ENCODE measurements at regions not wholly inside any gene's neighbourhood (a gene's known extent, or its start where the extent isn't known, plus 50 kb on each side); places are given as distances from the start of the nearest gene placed in this dataset.

GRCh38 chr9:126226991-126227936, 99.4 kb upstream of the MVB12B start:
- no peak for DNase-seq (ENCODE audit: low spot score)
- in situ Hi-C loops (cut with HindIII; ENCODE audit: low sequenced_read_pairs): no loop called here

GRCh38 chr9:126228111-126228780, 98.4 kb upstream of the MVB12B start:
- DNase-seq (ENCODE audit: low spot score): no peak
- in situ Hi-C loops (cut with HindIII; ENCODE audit: low sequenced_read_pairs): no loop called here

- peak; percentile 73 for DNase-seq (ENCODE audit: low spot score)
- in situ Hi-C loops (cut with HindIII; ENCODE audit: low sequenced_read_pairs): no loop called here
Measured at GRCh38 chr9:126228781-126229444, 97.7 kb upstream of the MVB12B start.

GRCh38 chr9:126229501-126229900, 97.1 kb upstream of the MVB12B start:
- in situ Hi-C loops (cut with HindIII; ENCODE audit: low sequenced_read_pairs): no loop called here

GRCh38 chr9:126230692-126231091, 95.9 kb upstream of the MVB12B start:
- no peak for DNase-seq (ENCODE audit: low spot score)
- in situ Hi-C loops (cut with HindIII; ENCODE audit: low sequenced_read_pairs): no loop called here

More at GRCh38 chr9:126229501-126229900, 97.1 kb upstream of the MVB12B start:
- no peak for DNase-seq (ENCODE audit: low spot score)

- in situ Hi-C loops (cut with HindIII; ENCODE audit: low sequenced_read_pairs): no loop called here
- no peak for DNase-seq (ENCODE audit: low spot score)
Measured at GRCh38 chr9:126232461-126232860, 94.2 kb upstream of the MVB12B start.

GRCh38 chr9:126233175-126233574, 93.5 kb upstream of the MVB12B start:
- DNase-seq (ENCODE audit: low spot score): no peak
- in situ Hi-C loops (cut with HindIII; ENCODE audit: low sequenced_read_pairs): no loop called here

GRCh38 chr9:126233913-126234525, 92.6 kb upstream of the MVB12B start:
- no peak for DNase-seq (ENCODE audit: low spot score)
- in situ Hi-C loops (cut with HindIII; ENCODE audit: low sequenced_read_pairs): no loop called here

GRCh38 chr9:126234681-126235335, 91.8 kb upstream of the MVB12B start:
- DNase-seq (ENCODE audit: low spot score): no peak
- in situ Hi-C loops (cut with HindIII; ENCODE audit: low sequenced_read_pairs): no loop called here

- in situ Hi-C loops (cut with HindIII; ENCODE audit: low sequenced_read_pairs): no loop called here
- DNase-seq (ENCODE audit: low spot score): peak; percentile 39
Measured at GRCh38 chr9:126235336-126236243, 91.0 kb upstream of the MVB12B start.

GRCh38 chr9:126236273-126236672, 90.4 kb upstream of the MVB12B start:
- no peak for DNase-seq (ENCODE audit: low spot score)
- in situ Hi-C loops (cut with HindIII; ENCODE audit: low sequenced_read_pairs): no loop called here

GRCh38 chr9:126238415-126238814, 88.2 kb upstream of the MVB12B start:
- no peak for DNase-seq (ENCODE audit: low spot score)
- in situ Hi-C loops (cut with HindIII; ENCODE audit: low sequenced_read_pairs): no loop called here

- in situ Hi-C loops (cut with HindIII; ENCODE audit: low sequenced_read_pairs): no loop called here
- no peak for DNase-seq (ENCODE audit: low spot score)
Measured at GRCh38 chr9:126239515-126239914, 87.1 kb upstream of the MVB12B start.

- in situ Hi-C loops (cut with HindIII; ENCODE audit: low sequenced_read_pairs): no loop called here
- DNase-seq (ENCODE audit: low spot score): no peak
Measured at GRCh38 chr9:126240835-126241234, 85.8 kb upstream of the MVB12B start.

- in situ Hi-C loops (cut with HindIII; ENCODE audit: low sequenced_read_pairs): no loop called here
- no peak for DNase-seq (ENCODE audit: low spot score)
Measured at GRCh38 chr9:126248680-126249079, 77.9 kb upstream of the MVB12B start.

- in situ Hi-C loops (cut with HindIII; ENCODE audit: low sequenced_read_pairs): no loop called here
- DNase-seq (ENCODE audit: low spot score): no peak
Measured at GRCh38 chr9:126261584-126262356, 64.9 kb upstream of the MVB12B start.

GRCh38 chr9:126262738-126263137, 63.9 kb upstream of the MVB12B start:
- in situ Hi-C loops (cut with HindIII; ENCODE audit: low sequenced_read_pairs): no loop called here
- no peak for DNase-seq (ENCODE audit: low spot score)

Measured in G401 (cell line).